GM12874 (cell line): ENCODE measurements at regions not wholly inside any gene's neighbourhood (a gene's known extent, or its start where the extent isn't known, plus 50 kb on each side); places are given as distances from the start of the nearest gene placed in this dataset.

ENCODE experiments used
- TF ChIP-seq, protein P1 (sequence below): IDR thresholded peaks from 2 replicates; pipeline ENCODE4 v1.5.1; 2011; ENCODE audit warnings: low read depth, mild to moderate bottlenecking, control low read depth, low read length, moderate library complexity; ENCODE audit not compliant: insufficient read depth

DNA sequence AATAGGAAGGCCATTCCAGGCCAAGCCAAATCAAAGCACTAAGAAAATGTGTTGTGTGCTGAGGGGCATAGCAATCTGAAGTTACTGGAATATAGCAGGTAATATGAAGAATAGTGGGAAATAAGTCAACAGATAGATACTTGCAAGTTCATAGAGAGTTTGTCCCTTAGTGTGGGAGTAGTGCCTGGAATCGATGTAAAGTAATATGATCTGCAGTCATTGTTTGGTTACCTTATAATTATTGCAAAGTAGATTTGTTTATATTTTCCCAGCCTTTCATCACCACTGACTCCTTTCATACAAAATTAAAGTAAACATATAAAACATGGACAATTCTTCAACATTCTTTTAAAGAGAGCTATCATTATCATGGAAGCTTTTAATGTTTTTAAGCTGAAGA, 420.9 kb upstream of the NECTIN3 start:
- TF ChIP-seq, protein P1, sequence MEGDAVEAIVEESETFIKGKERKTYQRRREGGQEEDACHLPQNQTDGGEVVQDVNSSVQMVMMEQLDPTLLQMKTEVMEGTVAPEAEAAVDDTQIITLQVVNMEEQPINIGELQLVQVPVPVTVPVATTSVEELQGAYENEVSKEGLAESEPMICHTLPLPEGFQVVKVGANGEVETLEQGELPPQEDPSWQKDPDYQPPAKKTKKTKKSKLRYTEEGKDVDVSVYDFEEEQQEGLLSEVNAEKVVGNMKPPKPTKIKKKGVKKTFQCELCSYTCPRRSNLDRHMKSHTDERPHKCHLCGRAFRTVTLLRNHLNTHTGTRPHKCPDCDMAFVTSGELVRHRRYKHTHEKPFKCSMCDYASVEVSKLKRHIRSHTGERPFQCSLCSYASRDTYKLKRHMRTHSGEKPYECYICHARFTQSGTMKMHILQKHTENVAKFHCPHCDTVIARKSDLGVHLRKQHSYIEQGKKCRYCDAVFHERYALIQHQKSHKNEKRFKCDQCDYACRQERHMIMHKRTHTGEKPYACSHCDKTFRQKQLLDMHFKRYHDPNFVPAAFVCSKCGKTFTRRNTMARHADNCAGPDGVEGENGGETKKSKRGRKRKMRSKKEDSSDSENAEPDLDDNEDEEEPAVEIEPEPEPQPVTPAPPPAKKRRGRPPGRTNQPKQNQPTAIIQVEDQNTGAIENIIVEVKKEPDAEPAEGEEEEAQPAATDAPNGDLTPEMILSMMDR, result no peak

DNA sequence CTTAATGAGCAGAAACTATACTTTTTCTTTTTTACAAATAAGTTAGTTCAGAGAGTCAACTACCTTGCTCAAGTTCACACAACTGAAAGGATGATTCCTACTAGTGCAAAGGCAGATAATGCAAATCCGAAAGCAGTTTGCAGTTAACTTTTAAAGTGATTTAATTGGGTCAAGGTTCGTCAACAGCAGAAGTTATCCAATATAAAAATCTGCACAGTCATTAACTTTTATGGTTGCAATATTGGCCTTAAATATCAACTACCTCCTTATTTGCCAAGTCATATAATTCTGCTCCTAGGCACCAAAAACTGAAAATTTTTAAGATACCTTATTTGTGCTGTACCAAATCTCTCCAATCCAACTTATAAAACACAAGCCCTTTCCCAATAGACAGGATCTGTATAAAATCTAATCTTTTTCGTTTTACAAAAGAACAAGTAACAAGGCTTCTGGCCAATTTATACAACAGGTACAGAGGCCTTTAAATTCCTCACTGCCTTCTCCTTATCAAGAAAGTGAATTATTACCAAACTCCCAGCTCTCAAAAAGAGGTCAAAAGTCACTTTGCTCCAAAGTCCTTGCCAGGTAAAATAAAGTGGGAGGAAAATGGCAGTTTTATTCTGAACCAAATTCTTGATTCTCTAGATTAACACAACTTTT, 416.6 kb upstream of the NECTIN3 start:
- TF ChIP-seq, protein P1, result no peak

DNA sequence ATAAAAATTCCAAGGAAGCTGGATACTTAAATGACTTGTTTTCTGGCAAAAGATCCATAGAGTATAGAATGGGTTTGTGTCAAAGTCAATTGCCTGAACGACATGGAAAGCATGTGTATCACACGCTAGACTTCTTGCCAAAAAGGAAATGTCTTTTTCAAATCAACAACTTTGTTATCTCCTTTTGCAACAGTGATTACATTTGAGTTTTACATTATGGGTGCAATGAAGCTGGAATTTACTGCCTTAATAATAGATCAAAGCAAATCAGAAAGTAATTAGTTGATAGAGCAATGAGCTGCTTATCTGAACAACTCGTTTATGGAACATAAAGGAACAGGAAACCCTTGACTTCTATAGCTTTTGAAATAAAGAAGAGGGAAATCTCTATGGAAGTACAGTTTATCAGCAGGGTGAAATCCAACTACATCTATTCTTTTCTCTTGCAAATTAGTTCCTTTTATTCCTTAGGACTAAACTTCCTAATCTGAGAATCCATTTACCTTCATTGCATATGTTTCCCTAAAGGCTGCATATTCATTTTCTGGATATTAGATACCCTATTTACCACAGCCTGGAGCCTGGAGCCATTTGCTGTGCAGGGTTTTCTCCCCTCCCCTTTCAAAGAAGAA, 415.1 kb upstream of the NECTIN3 start:
- TF ChIP-seq, protein P1, result no peak

DNA sequence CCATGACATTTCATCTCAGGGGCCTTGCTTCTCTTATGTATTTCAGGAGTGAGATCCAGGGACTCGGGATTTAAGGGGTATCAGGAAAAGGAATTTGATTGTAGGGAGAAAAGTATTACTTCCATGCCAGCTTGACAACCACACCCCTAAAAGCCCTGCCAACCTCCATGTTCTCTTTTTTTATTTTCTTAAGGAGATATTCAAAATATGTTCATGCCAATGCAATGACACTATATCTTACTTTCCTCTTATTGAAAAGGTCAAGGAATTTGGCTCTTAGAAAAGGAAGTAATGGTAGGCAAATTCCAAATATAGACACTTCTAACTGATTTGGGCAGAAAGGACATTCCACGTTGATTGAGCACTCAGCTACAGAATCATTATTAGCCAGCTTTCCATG, 407.5 kb upstream of the NECTIN3 start:
- TF ChIP-seq, protein P1, result no peak

DNA sequence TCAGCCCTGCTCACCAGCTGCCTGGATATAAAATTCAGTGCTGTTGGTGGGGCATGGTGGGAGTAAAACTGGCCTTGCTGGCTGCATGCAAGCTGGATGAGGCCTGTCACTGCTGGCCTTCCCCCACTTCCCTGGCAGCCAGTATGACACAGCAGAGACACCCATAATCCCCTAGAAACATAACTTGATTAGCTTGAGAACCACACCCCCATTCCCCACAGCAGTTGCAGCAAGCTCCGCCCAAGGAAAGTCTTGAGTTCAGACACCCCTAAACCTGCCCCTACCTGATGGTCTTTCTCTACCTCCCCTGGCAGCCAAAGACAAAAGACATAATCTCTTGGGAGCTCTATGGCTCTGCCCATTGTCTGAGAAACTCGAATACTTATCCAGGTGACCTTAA, 405.1 kb upstream of the NECTIN3 start:
- TF ChIP-seq, protein P1, result no peak

DNA sequence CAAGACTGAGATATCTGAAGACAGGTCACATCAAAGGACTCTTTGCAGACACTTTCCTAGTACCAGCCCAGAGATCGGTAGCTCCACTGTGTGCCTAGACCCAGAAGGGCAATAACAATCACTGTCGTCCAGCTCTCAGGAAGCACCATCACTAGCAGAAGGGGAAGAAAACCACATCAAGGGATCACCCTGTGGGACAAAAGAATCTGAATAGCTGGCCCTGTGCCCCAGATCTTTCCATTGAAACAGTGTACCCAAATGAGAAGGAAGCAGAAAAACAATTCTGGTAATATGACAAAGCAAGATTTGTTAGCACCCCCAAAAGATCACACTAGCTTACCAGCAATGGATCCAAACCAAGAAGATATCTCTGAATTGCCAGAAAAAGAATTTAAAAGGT, 404.4 kb upstream of the NECTIN3 start:
- TF ChIP-seq, protein P1, result no peak

DNA sequence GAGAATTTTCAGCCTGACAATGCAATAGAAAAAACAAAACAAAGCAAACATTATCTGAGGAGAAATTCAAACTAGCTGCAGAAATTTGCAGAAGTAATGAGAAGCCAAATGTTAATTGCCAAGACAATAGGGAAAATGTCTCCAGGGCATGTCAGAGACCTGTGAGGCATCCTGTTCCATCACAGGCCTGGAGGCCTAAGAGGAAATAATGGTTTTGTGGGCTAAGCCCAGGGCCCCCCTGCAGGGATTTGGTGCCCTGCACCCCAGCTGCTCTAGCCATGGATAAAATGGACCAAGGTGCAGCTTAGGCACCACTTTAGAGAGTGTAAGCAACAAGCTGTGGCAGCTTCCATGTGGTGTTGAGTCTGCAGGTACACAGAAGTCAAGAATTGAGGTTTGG, 401.2 kb upstream of the NECTIN3 start:
- TF ChIP-seq, protein P1, result no peak
